ENCODE measurements at regions not wholly inside any gene's neighbourhood (a gene's known extent, or its start where the extent isn't known, plus 50 kb on each side); places are given as distances from the start of the nearest gene placed in this dataset.

GRCh38 chr4:162457071-162457865, 293.5 kb upstream of the FSTL5 start:
- DNase-seq = no peak

- DNase-seq = no peak
These were observed 292.3 kb upstream of the FSTL5 start for GRCh38 chr4:162456106-162456505.

- no peak for DNase-seq
These were observed 286.8 kb upstream of the FSTL5 start for GRCh38 chr4:162450531-162451035.

- DNase-seq = no peak
These were observed 279.7 kb upstream of the FSTL5 start for GRCh38 chr4:162443510-162443909.

GRCh38 chr4:162442128-162442527, 278.3 kb upstream of the FSTL5 start:
- no peak for DNase-seq

GRCh38 chr4:162422312-162422711, 258.5 kb upstream of the FSTL5 start:
- no peak for DNase-seq

GRCh38 chr4:162410854-162411253, 247.1 kb upstream of the FSTL5 start:
- DNase-seq = no peak

GRCh38 chr4:162409048-162409447, 245.2 kb upstream of the FSTL5 start:
- DNase-seq = no peak

- DNase-seq = no peak
These were observed 244.5 kb upstream of the FSTL5 start for GRCh38 chr4:162408309-162408708.

- no peak for DNase-seq
These were observed 243.0 kb upstream of the FSTL5 start for GRCh38 chr4:162406637-162407365.

GRCh38 chr4:162403932-162404331, 240.1 kb upstream of the FSTL5 start:
- DNase-seq = no peak

GRCh38 chr4:162403419-162403818, 239.6 kb upstream of the FSTL5 start:
- DNase-seq = no peak

GRCh38 chr4:162401021-162401420, 237.2 kb upstream of the FSTL5 start:
- no peak for DNase-seq

GRCh38 chr4:162392946-162393345, 229.1 kb upstream of the FSTL5 start:
- no peak for DNase-seq

- DNase-seq = no peak
These were observed 202.3 kb upstream of the FSTL5 start for GRCh38 chr4:162366146-162366545.

GRCh38 chr4:162364651-162365050, 200.9 kb upstream of the FSTL5 start:
- DNase-seq = no peak

- no peak for DNase-seq
These were observed 196.8 kb upstream of the FSTL5 start for GRCh38 chr4:162360369-162361149.

GRCh38 chr4:162356181-162356580, 192.4 kb upstream of the FSTL5 start:
- DNase-seq = no peak

GRCh38 chr4:162352580-162353107, 188.8 kb upstream of the FSTL5 start:
- DNase-seq = no peak

- peak; percentile 36 for DNase-seq
These were observed 186.5 kb upstream of the FSTL5 start for GRCh38 chr4:162350331-162350730.

- no peak for DNase-seq
These were observed 185.6 kb upstream of the FSTL5 start for GRCh38 chr4:162349395-162349794.

GRCh38 chr4:162347842-162348213, 184.0 kb upstream of the FSTL5 start:
- DNase-seq = peak; percentile 64

- DNase-seq = no peak
These were observed 183.5 kb upstream of the FSTL5 start for GRCh38 chr4:162347156-162347841.

Measured in DMS153 (cell line).